GM18907 (cell line): ENCODE measurements at regions not wholly inside any gene's neighbourhood (a gene's known extent, or its start where the extent isn't known, plus 50 kb on each side); places are given as distances from the start of the nearest gene placed in this dataset.

Experiments
- ATAC-seq: cut with Tn5 transposase; IDR thresholded peaks from one replicate; pipeline ENCODE4 v1.9.1; 2021; ENCODE audit warnings: mild to moderate bottlenecking, moderate library complexity; ENCODE audit not compliant: unreplicated experiment

DNA sequence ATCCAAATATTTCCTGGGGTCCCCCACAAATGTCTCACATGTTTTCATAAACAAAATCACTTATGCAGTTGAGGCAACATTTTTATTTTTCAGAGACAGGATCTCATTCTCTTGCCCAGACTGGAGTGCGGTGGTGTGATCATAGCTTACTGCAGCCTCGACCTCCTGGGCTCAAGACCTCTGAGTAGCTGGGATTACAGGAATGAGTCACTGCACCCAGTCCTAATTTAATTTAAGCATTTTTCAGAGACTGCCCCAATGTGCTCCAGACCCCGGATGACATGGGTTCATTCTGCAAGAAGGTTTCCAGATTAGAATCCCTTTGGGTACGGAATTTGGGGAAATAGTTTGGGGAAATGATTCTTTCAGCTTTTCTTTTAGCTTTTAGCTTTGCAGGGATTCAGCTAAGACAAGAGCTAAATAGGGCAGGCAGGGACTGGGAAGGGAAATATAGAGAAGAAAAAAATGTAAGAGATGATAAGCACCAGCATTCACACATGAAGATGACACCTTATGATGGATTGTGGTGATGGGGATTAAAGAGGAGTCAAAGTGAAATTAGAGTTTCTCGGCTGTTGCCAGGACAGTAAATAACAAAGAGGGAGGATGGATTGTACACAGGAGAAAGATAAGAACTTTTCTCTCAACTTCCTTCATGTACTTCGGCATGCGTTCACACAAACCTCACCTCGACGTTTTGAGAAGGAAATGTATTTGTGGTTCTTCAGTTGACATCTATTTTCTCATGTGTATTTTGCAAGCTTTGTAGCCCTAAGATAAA is 169.4 kb upstream of the TAB2 start:
- no peak for ATAC-seq

DNA sequence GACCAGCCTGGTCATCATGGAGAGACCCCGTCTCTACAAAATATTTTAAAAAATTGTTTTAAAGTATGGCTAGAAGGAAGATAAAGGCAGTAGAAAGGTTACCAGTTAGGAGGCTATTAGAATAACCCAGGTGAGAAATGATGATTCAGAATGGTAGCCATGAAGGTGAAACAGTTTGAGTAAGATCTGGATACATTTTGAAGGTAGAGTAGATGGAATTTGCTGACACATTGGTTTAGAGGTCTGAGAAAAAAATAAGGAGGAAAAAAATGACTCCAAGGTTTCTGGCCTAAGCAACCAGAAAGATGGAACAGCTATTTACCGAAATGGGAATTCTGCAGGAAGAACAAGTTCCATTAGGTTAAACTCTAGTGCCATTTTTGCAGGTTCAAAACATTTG is 167.9 kb upstream of the TAB2 start:
- no peak for ATAC-seq

DNA sequence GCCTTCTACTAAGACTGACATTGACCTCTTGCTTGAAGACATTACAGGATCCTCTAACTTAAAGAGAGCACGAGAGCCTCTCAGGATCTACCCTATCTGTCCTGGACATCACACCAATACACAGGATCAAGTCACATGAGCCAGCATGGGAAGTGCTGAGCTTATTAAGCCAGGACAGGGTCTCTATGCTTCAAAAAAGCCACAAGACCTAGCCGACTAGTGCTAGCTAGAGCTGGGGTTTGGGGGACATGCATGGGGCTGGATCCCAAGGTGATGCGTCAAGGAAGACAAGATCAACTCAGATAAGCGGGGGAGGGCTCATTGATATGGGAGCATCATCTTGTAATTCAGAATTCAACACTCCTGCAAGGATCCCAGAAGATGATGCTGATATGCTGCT is 167.2 kb upstream of the TAB2 start:
- no peak for ATAC-seq

DNA sequence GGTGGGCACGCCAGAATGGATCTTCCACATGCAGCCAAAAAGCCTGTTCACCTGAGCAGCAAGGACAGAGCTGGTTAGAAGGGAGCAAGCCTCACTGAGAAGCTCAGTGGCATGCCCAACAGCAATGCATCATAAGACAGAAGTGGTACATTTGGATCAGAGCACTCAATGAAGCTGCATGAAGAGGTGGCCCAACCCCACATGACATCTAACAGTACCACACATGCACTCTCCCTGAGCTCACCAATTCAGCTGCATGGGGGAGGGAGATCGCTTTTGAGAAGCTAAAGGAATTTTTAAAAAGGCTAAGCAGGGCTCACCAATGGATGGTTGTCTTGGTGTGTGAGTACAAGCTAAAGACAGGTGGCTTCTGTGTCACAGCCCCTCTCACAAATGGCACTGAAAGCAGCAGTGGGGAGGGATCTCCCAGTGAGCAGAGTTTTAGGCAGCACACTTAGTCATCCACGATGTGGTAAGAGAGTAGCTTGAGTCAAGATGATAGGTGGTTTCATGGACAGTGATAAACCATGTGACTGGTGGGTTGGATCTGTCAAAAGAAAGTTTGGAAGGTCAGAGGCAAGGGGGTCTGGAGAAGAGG is 166.6 kb upstream of the TAB2 start:
- no peak for ATAC-seq

DNA sequence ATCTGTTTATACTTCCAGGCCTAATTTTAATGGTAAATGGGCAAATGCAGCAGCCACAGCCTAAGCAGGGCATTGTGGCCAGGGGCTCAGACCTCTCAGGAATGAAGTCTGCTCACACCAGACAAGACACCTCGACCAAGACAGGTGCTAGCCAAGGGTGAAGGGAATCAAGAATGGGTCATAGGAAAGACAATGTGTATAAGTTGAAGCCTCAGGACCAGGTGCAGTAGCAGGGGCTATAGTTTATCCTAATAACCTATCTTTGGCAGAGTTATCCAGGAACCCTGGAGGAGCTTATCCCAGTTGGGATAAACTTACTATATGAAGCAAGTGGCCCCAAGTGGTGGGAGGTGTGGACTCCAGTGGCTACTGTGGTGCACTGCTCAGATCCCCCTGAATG is 165.0 kb upstream of the TAB2 start:
- no peak for ATAC-seq

DNA sequence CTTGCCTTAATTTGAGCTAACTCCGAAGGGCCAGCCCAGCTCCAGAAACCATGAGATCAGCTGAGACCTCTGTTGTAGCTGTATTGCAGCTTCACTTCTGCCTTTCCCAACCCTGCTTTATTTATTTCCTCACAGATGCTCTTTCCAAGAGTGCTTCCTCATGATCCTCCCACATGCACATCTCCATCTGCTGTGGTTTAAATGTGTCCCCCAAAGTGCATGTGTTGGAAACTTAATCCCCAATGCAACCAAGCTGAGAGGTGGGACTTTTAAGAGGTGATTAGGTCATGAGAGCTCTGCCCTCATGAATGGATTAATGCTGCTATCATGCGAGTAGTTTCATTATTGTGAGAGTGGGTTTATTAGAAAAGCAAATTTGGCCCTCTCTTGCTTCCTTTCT is 164.4 kb upstream of the TAB2 start:
- ATAC-seq = no peak

DNA sequence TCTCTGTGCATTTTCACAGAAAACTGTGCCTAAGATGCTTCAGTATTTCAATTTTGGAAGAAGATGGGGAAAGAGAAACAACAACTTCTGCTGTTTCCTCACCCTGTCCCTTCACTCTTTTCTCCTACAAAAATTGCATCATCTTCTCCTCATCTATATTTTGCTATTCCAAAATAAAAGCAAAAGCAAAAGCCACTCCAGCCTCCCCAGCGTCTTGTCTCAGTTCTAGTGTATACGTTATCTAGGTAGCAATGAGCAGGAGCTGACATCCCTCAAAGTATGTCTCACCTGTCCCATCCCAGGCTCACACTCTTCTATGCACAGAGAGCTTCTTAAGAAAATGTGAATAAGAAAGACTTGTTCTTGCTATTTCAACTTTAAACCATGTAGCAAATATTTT is 163.8 kb upstream of the TAB2 start:
- ATAC-seq = no peak

DNA sequence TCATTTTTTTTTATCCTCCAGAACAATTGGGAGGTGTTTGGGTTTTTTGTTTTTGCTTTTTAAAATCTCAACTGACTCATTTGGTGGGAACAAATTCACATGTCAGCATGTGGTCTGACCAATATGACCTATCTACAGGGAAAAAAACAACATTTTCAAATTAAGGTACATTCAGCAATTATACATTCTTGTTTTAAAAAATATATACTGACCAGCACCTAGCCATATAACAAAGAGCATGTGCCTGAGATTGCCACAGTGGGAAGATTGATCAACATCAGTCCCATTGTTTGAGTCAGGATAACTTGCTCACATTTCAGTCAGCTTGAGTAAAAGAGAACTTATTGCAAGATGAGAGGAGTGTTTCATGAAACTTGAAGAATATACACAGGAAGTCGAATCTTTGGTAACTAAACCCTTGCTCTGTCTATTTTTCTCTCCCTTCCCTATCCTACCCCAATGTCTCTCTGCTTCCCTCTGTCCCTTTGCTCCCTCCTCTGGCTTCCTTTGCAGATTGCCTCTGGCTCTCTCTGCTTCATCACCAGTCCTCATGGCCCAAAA is 163.2 kb upstream of the TAB2 start:
- ATAC-seq = no peak

DNA sequence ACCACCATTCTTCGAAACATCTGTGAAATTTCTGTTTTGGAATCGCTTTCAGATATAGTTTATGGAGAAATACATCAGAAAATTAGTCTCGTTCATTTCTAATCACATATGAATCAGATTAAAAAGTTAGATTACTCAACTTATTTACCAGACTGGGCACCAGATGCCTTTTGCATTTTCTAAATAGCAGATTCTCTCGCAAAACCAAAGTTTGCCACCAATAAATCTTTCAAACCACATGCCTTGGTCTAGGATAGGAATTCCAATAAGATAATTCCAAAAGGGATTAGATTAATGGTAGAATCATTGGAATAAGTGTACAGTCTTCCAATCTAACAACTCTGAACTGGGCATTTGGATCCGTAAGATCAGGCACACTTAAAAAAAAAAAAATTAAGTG is 160.4 kb upstream of the TAB2 start:
- ATAC-seq = no peak

DNA sequence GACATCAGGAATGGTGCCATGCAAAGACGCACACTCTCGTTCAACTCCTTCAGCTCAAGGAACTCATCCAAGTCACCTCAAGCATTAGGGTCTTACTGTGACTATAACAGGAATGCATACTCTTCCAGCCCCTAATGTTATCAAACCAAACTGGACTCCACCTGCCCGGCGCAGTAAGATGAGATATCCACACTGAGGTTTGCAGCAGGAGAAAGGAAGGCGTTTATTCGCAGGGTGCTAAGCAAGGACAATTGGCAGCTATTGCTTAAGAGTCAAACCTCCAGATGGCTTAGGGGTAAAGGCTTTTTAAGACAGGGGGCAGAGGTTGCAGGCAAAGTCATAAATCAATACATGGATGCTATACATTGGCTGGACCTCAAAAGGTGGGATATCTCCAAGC is 159.4 kb upstream of the TAB2 start:
- ATAC-seq = no peak

DNA sequence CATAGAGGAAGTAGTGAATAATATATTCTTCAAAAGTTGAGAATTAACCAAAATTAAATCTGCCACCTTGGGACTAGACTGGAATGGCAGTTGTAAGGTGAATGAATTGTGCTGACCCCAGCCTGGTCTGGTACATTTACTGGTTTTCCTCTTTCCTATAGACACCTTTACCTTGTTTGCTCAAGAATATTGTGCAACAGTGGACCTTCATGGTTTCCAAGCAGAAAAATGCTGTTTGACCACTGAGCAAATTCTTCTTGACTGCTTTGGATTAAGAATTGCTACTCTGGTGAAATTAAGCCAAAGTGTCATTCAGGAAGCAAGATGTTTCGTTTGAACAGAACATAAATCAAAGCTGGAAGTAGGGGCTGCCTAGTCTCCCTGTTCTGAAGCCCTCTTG is 156.6 kb upstream of the TAB2 start:
- ATAC-seq = no peak

DNA sequence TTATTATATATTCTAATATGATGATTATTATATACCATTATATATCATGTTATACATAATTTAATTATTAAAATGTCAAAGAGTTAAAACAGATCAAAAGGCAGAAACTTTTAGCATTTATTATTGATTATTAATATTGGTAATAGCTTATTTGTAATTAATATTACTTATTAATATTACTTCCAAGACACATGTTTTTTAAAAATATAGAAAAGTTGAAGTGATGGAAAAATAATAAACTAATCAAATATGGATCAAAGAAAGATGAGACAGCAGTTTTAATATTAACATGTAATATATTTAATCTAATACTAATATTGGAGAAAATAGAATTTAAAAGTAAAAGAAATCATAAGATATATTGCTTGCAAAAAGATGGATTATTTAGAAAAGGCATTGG is 154.6 kb upstream of the TAB2 start:
- ATAC-seq = no peak

DNA sequence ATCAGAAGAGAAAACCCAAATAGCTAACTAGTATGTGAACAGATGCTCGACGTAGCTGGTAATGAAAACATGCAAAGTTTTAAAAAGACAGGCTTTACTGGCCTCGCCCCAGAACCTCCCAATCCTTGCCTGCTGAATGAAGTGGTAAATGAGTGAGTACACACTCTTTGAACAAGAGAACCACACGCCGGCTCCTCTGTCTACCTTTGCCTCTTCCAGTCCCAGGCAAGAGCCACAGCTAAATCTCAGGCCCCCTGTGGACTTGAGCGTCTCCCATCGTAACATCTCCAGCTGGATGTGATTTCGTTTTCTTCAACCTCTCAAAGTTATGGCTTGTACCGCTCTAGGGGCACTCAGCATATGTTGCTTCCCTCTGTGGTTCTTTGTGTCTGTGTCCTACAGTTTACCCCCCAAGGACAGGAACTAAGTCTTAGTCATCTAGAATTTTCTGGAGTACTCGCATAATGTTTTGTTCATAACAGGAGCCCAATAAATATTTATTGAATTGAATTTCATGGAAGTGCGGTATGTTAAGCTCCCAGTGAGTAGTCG is 153.2 kb upstream of the TAB2 start:
- no peak for ATAC-seq

DNA sequence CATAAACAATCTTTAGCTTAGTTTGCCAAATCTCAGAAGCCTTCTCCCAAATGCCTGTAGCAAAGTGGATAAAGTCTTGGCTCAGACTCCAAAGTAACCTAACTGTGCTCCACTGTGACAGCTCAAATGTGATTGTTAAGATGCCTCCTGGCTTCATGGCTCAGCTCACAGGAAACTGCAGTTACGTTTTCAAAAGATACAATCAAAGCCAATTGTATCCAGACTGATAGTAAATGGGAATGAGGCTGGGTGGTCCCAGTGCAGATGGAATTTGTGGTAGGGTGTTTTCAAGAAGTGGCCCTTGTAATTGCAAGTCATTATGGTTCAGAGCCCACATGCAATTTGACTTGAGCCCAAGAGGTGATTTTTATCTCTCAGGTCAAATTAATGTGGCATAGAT is 151.2 kb upstream of the TAB2 start:
- ATAC-seq = no peak

DNA sequence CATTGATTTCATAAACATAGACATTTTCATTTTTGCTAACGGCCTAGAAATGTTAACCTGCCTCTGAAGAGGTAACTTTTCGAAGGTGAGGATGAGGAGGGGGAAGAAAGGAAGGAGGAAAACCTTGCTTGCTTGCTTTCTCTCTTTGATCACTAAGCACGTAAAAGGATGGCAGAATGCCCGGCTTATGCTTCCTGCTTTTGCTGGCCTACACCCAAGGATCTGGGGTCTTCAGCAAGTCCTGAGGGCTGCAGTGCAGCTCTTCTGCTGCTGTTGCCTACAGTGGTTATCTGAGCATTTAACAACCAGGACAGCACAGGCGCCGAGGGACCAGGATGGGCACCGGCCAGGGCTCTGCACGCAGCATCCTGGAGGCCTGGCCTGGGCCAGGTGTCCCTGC is 150.8 kb upstream of the TAB2 start:
- ATAC-seq = no peak

DNA sequence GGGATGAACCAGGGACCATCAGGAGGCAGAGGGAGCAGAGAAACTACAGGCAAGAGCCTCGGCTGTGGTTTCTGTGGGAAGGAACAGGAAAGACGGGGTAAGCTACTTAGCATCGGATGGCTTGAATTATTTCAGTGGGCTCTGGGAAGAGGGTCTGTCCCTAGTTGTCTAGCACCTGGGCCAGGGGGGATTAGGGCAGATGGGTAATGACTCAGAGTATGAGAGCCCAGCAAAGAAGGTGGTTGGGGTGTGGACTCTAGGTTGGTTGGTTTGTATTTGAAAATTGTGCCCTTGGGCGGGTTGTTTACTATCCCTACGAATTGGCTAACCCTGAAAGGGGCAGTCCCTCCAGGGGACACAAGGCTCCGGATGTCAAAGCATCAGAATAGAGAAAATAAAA is 148.5 kb upstream of the TAB2 start:
- ATAC-seq = no peak

DNA sequence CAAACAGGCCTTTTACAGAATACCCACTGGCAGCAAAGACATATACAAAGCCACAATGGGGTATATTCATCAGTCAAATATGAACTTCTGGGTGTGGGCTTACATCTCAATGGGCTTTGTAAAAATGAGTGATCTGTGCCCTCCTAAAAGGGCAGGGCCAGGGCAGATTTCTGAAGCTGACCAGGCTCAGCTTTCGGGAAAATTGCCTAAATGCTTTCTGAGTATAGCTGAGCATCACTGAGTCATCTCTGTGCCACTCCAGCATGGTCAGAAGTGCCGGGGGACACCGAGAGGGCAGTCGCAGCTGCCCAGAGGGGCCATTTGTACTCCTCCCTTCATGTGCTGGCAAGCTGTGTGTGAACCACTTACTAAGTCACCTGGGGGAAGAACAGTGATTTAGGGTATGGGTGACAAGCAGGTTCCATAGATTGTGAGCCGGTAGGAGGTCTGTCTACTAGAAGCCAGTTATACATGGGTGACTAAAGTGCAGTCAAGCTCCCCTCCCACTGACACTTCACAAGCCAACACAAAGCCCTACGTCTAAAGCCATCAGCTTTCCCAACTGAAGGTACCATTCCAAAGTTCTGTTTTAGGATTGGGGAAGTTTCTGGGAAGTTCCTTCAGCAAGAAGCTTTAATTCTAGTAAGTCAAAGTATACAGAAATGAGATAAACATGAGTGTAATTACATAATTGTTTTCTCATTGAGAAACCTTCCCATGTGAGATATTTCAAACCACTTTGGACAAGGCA is 147.6 kb upstream of the TAB2 start:
- no peak for ATAC-seq

DNA sequence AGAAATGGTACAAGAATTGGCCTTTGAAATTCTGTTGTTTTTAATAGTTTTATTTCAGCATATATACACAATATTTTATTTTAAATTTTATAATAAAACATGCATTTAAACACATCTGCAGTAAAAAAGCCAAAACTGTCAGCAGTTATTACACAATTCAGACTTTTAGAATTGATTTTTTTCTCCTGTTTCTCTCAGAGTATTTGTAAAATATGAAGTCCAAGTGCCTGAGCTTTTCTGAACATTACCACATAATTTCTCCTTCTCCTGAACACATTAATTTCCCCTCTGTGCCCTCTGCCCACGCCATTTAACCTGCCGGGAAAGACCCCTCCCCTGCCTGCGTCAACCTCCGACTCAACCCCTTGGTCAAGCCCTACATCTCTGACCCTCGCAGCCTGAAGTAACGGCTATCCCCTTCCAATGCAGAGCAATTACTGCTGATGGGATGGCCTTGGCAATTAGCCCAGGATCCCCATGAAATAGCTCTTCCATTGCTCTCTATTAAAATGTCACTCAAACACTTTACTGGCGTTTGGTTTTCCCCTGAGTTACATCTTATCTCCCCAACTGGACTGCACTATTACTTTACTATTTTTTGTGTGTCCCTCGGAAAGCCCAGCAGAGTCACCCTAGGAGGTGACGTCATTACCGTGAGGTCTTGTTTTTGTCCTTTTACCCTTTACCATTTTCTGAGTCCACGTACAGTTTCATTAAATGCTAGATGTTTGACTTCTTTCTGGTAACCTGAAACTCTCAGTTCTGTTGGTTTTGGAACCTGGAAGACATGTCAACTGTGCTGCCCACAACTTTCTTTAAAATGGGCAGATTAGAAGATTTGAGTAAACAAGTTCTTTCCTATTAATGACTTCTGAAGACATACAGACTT is 146.7 kb upstream of the TAB2 start:
- no peak for ATAC-seq

DNA sequence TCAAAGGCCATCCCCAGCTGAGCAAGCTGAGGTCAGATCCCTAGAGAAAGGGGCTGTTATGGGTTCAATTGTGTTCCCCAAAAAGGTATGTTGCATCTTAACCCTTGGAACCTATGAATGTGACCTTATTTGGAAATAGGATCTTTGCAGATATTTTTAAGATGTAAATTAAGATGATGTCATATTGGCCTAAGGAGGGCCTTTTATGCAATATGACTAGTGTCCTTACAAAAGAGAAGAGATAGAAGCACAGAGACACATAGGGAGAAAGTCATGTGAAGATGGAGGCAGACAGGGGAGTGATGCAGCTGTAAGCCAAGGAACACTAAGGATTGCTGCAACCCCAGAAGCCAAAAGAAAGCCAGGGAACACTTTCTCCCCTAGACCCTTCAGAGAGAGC is 144.3 kb upstream of the TAB2 start:
- no peak for ATAC-seq

DNA sequence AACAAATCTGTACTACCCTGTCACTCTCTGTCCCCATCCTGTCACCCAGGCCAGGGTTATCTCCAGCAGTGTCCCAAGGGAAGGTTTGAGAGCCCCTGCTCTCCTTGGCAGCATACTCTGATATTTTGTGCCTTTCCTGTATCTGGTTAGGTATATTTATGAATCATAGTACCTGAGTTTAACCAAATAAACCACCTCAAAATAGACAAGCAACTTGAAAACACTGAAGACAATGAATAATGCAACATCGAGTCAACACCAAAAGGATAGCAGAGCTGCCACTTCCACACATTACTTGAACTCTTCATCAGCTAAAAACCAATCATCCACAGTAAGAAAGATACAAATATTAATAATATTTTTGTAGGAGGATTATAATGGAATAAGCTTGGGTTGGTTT is 142.6 kb upstream of the TAB2 start:
- no peak for ATAC-seq
